ENCODE measurements at regions not wholly inside any gene's neighbourhood (a gene's known extent, or its start where the extent isn't known, plus 50 kb on each side); places are given as distances from the start of the nearest gene placed in this dataset.
"Not testable (repeated sequence)": the region's sequence is repeated elsewhere in the genome, so short reads cannot be mapped to it uniquely, and the experiment has no call there.

- no peak for DNase-seq (ENCODE audit: low read depth, low spot score)
- in situ Hi-C loops (cut with HindIII; ENCODE audit: low sequenced_read_pairs) = no loop called here
- TF ChIP-seq CTCF (IDR thresholded peaks at IDR 0.05; ENCODE audit: low read depth, low read length) = no peak
- no peak overlapping the region for H3K4me3 ChIP-seq (ENCODE audit: low read depth, low read length)
These were observed 768.4 kb upstream of the DEFB115 start for GRCh38 chr20:30488941-30489613.

GRCh38 chr20:30489614-30490003 lies 767.9 kb upstream of the DEFB115 start:
- no peak for DNase-seq (ENCODE audit: low read depth, low spot score)
- no peak for TF ChIP-seq CTCF (IDR thresholded peaks at IDR 0.05; ENCODE audit: low read depth, low read length)
- in situ Hi-C loops (cut with HindIII; ENCODE audit: low sequenced_read_pairs) = no loop called here
- H3K4me3 ChIP-seq (ENCODE audit: low read depth, low read length) = no peak overlapping the region

GRCh38 chr20:30491016-30491415 lies 766.4 kb upstream of the DEFB115 start:
- in situ Hi-C loops (cut with HindIII; ENCODE audit: low sequenced_read_pairs) = no loop called here
- H3K4me3 ChIP-seq (ENCODE audit: low read depth, low read length) = no peak overlapping the region
- no peak for DNase-seq (ENCODE audit: low read depth, low spot score)
- no peak for TF ChIP-seq CTCF (IDR thresholded peaks at IDR 0.05; ENCODE audit: low read depth, low read length)

- in situ Hi-C loops (cut with HindIII; ENCODE audit: low sequenced_read_pairs); H3K4me3 ChIP-seq (ENCODE audit: low read depth, low read length); DNase-seq (ENCODE audit: low read depth, low spot score): not testable (repeated sequence)
These were observed 760.8 kb upstream of the DEFB115 start for GRCh38 chr20:30496656-30497055.

- H3K4me3 ChIP-seq (ENCODE audit: low read depth, low read length); DNase-seq (ENCODE audit: low read depth, low spot score); in situ Hi-C loops (cut with HindIII; ENCODE audit: low sequenced_read_pairs): not testable (repeated sequence)
These were observed 760.3 kb upstream of the DEFB115 start for GRCh38 chr20:30497191-30497590.

- no peak for TF ChIP-seq CTCF (IDR thresholded peaks at IDR 0.05; ENCODE audit: low read depth, low read length)
- DNase-seq (ENCODE audit: low read depth, low spot score) = no peak
- no peak overlapping the region for H3K4me3 ChIP-seq (ENCODE audit: low read depth, low read length)
- in situ Hi-C loops (cut with HindIII; ENCODE audit: low sequenced_read_pairs) = no loop called here
These were observed 758.3 kb upstream of the DEFB115 start for GRCh38 chr20:30499123-30499522.

GRCh38 chr20:30499716-30500446 lies 757.6 kb upstream of the DEFB115 start:
- H3K4me3 ChIP-seq (ENCODE audit: low read depth, low read length); in situ Hi-C loops (cut with HindIII; ENCODE audit: low sequenced_read_pairs); DNase-seq (ENCODE audit: low read depth, low spot score): not testable (repeated sequence)

- DNase-seq (ENCODE audit: low read depth, low spot score); in situ Hi-C loops (cut with HindIII; ENCODE audit: low sequenced_read_pairs); H3K4me3 ChIP-seq (ENCODE audit: low read depth, low read length): not testable (repeated sequence)
These were observed 757.0 kb upstream of the DEFB115 start for GRCh38 chr20:30500447-30500820.
